Activated naive CD4-positive, alpha-beta T cell treated with anti-CD3 and anti-CD28 coated beads, Interleukin-2, amount 10 ng/mL, durations not matched to agents 7 days and 5 days (primary cell): ENCODE measurements at regions not wholly inside any gene's neighbourhood (a gene's known extent, or its start where the extent isn't known, plus 50 kb on each side); places are given as distances from the start of the nearest gene placed in this dataset.

Source experiments
- CTCF ChIA-PET: fragments of 350-600 bp; sonication (Branson Sonifier 250); formaldehyde crosslinking; loops from one replicate; lab custom pipeline; 2021; ENCODE audit warnings: antibody characterized with exemption; lab: Charles Lee
- DNase-seq: peaks from one replicate; pipeline ENCODE4 v3.0.0-alpha.2; 2020
- H3K27ac Mint-ChIP-seq: one replicate; pipeline ENCODE4 v1.8.0; 2021; ENCODE audit warnings: mild to moderate bottlenecking, moderate library complexity, mixed read lengths
- H3K27me3 Mint-ChIP-seq: one replicate; pipeline ENCODE4 v1.8.0; 2021; ENCODE audit warnings: mild to moderate bottlenecking, mixed read lengths
- H3K36me3 Mint-ChIP-seq: one replicate; pipeline ENCODE4 v1.8.0; 2021; ENCODE audit warnings: mixed read lengths
- H3K4me1 Mint-ChIP-seq: one replicate; pipeline ENCODE4 v1.8.0; 2021; ENCODE audit warnings: mixed read lengths
- H3K4me3 Mint-ChIP-seq: one replicate; pipeline ENCODE4 v1.8.0; 2021; ENCODE audit warnings: mild to moderate bottlenecking, moderate library complexity, mixed read lengths
- H3K9me3 Mint-ChIP-seq: one replicate; pipeline ENCODE4 v1.8.0; 2021; ENCODE audit warnings: mixed read lengths

GRCh38 chr15:98565566-98565965 lies 82.8 kb upstream of the IGF1R start:
- DNase-seq: no peak
- CTCF ChIA-PET: no interaction called here
- Mint-ChIP-seq H3K27me3 (peaks cover 25% of the 10 kb centered on the region), H3K27ac (no peak overlapping the region), H3K36me3 (no peaks in the 10 kb centered on the region), H3K4me1 (peaks cover 2% of the 10 kb centered on the region), H3K4me3 (no peak overlapping the region), H3K9me3 (no peaks in the 10 kb centered on the region)

- Mint-ChIP-seq H3K4me1 (no peaks in the 10 kb centered on the region), H3K4me3 (no peak overlapping the region), H3K36me3 (no peaks in the 10 kb centered on the region), H3K27me3 (peaks cover 34% of the 10 kb centered on the region), H3K27ac (no peak overlapping the region), H3K9me3 (no peaks in the 10 kb centered on the region)
- no peak for DNase-seq
- CTCF ChIA-PET: interaction anchor here (0.8 to 1.3 kb wide), 4 partner anchors 23 to 314 kb away, joined by 3 to 4 read pairs (median 3); no protein-coding TSS in a partner anchor
Measured at GRCh38 chr15:98567951-98568350, 80.4 kb upstream of the IGF1R start.

- H3K4me1 Mint-ChIP-seq: no peaks in the 10 kb centered on the region
- H3K4me3 Mint-ChIP-seq: no peak overlapping the region
- no peaks in the 10 kb centered on the region for H3K9me3 Mint-ChIP-seq
- no peaks in the 10 kb centered on the region for H3K36me3 Mint-ChIP-seq
- H3K27ac Mint-ChIP-seq: no peak overlapping the region
- DNase-seq: no peak
- CTCF ChIA-PET: interaction anchor here (0.8 to 1.3 kb wide), 3 partner anchors 22 to 76 kb away, joined by 3 to 4 read pairs (median 3); no protein-coding TSS in a partner anchor
- peaks cover 40% of the 10 kb centered on the region for H3K27me3 Mint-ChIP-seq
Measured at GRCh38 chr15:98568382-98569017, 79.8 kb upstream of the IGF1R start.

GRCh38 chr15:98570119-98570518 lies 78.2 kb upstream of the IGF1R start:
- H3K4me3 Mint-ChIP-seq: no peak overlapping the region
- no peaks in the 10 kb centered on the region for H3K9me3 Mint-ChIP-seq
- no peak for DNase-seq
- H3K36me3 Mint-ChIP-seq: no peaks in the 10 kb centered on the region
- CTCF ChIA-PET: interaction anchor here (0.8 kb wide), 1 partner anchor 15 kb away, joined by 3 read pairs; no protein-coding TSS in a partner anchor
- no peak overlapping the region for H3K27ac Mint-ChIP-seq
- no peaks in the 10 kb centered on the region for H3K4me1 Mint-ChIP-seq
- H3K27me3 Mint-ChIP-seq: peaks cover 49% of the 10 kb centered on the region

GRCh38 chr15:98580572-98580971 lies 67.8 kb upstream of the IGF1R start:
- Mint-ChIP-seq H3K27ac (no peak overlapping the region), H3K36me3 (peaks cover 1% of the 10 kb centered on the region), H3K9me3 (peaks cover 5% of the 10 kb centered on the region), H3K27me3 (peaks cover 60% of the 10 kb centered on the region), H3K4me3 (no peak overlapping the region), H3K4me1 (peaks cover 4% of the 10 kb centered on the region)
- DNase-seq: no peak
- CTCF ChIA-PET: interaction anchor here (1.0 to 3.6 kb wide), 3 partner anchors 20 to 67 kb away, joined by 4 to 11 read pairs (median 6); partner anchors contain the start of gene IGF1R

GRCh38 chr15:98581715-98582114 lies 66.6 kb upstream of the IGF1R start:
- Mint-ChIP-seq H3K9me3 (peaks cover 5% of the 10 kb centered on the region), H3K4me3 (no peak overlapping the region), H3K27me3 (peaks cover 60% of the 10 kb centered on the region), H3K36me3 (peaks cover 1% of the 10 kb centered on the region), H3K4me1 (peaks cover 15% of the 10 kb centered on the region), H3K27ac (no peak overlapping the region)
- no peak for DNase-seq
- CTCF ChIA-PET: interaction anchor here (0.8 to 3.6 kb wide), 5 partner anchors 9 to 65 kb away, joined by 3 to 11 read pairs (median 3); partner anchors contain the start of gene IGF1R

- Mint-ChIP-seq H3K27me3 (peaks cover 54% of the 10 kb centered on the region), H3K27ac (no peak overlapping the region), H3K4me3 (no peak overlapping the region), H3K4me1 (peaks cover 18% of the 10 kb centered on the region), H3K9me3 (peaks cover 5% of the 10 kb centered on the region), H3K36me3 (peaks cover 1% of the 10 kb centered on the region)
- no peak for DNase-seq
- CTCF ChIA-PET: interaction anchor here (3.6 kb wide), 1 partner anchor 64 kb away, joined by 11 read pairs; the partner anchor contains the start of gene IGF1R
Measured at GRCh38 chr15:98582900-98583554, 65.3 kb upstream of the IGF1R start.

GRCh38 chr15:98583771-98584430 lies 64.4 kb upstream of the IGF1R start:
- peaks cover 52% of the 10 kb centered on the region for H3K27me3 Mint-ChIP-seq

GRCh38 chr15:98586066-98586465 lies 62.3 kb upstream of the IGF1R start:
- no peaks in the 10 kb centered on the region for H3K9me3 Mint-ChIP-seq
- DNase-seq: peak; percentile 29
- no peaks in the 10 kb centered on the region for H3K36me3 Mint-ChIP-seq
- no peak overlapping the region for H3K4me3 Mint-ChIP-seq
- peaks cover 55% of the 10 kb centered on the region for H3K27me3 Mint-ChIP-seq
- no peak overlapping the region for H3K27ac Mint-ChIP-seq
- peaks cover 21% of the 10 kb centered on the region for H3K4me1 Mint-ChIP-seq
- CTCF ChIA-PET: no interaction called here

More at GRCh38 chr15:98583771-98584430, 64.4 kb upstream of the IGF1R start:
- Mint-ChIP-seq H3K27ac (no peak overlapping the region), H3K9me3 (no peaks in the 10 kb centered on the region), H3K36me3 (no peaks in the 10 kb centered on the region), H3K4me3 (no peak overlapping the region), H3K4me1 (peaks cover 21% of the 10 kb centered on the region)
- DNase-seq: no peak
- CTCF ChIA-PET: no interaction called here

- Mint-ChIP-seq H3K9me3 (no peaks in the 10 kb centered on the region), H3K36me3 (no peaks in the 10 kb centered on the region), H3K27me3 (peaks cover 43% of the 10 kb centered on the region), H3K27ac (no peak overlapping the region), H3K4me3 (no peak overlapping the region), H3K4me1 (peaks cover 10% of the 10 kb centered on the region)
- CTCF ChIA-PET: interaction anchor here (1.3 kb wide), 1 partner anchor 15 kb away, joined by 3 read pairs; no protein-coding TSS in a partner anchor
- no peak for DNase-seq
Measured at GRCh38 chr15:98592136-98592535, 56.2 kb upstream of the IGF1R start.

- no peak overlapping the region for H3K27ac Mint-ChIP-seq
- DNase-seq: no peak
- peaks cover 27% of the 10 kb centered on the region for H3K27me3 Mint-ChIP-seq
- no peak overlapping the region for H3K4me3 Mint-ChIP-seq
- no peaks in the 10 kb centered on the region for H3K36me3 Mint-ChIP-seq
- peaks cover 42% of the 10 kb centered on the region for H3K4me1 Mint-ChIP-seq
- no peaks in the 10 kb centered on the region for H3K9me3 Mint-ChIP-seq
- CTCF ChIA-PET: no interaction called here
Measured at GRCh38 chr15:98596131-98596530, 52.2 kb upstream of the IGF1R start.

GRCh38 chr15:98596885-98597392 lies 51.4 kb upstream of the IGF1R start:
- H3K36me3 Mint-ChIP-seq: no peaks in the 10 kb centered on the region
- CTCF ChIA-PET: no interaction called here

GRCh38 chr15:98597666-98598065 lies 50.7 kb upstream of the IGF1R start:
- CTCF ChIA-PET: no interaction called here
- Mint-ChIP-seq H3K27ac (peak overlapping the region; percentile 49), H3K4me1 (peaks cover 54% of the 10 kb centered on the region), H3K9me3 (no peaks in the 10 kb centered on the region), H3K27me3 (peaks cover 12% of the 10 kb centered on the region), H3K4me3 (no peak overlapping the region), H3K36me3 (no peaks in the 10 kb centered on the region)
- DNase-seq: no peak

More at GRCh38 chr15:98596885-98597392, 51.4 kb upstream of the IGF1R start:
- Mint-ChIP-seq H3K4me1 (peaks cover 50% of the 10 kb centered on the region), H3K27ac (no peak overlapping the region), H3K9me3 (no peaks in the 10 kb centered on the region), H3K4me3 (no peak overlapping the region), H3K27me3 (peaks cover 19% of the 10 kb centered on the region)
- no peak for DNase-seq
